ENCODE measurements at regions not wholly inside any gene's neighbourhood (a gene's known extent, or its start where the extent isn't known, plus 50 kb on each side); places are given as distances from the start of the nearest gene placed in this dataset.

GRCh38 chr13:85431720-85432119 lies 367.5 kb downstream of the SLITRK6 start:
- ChIA-PET CTCF (no interaction called here), POLR2A (ENCODE audit: low non-redundant PET) (no interaction called here)
- Histone ChIP-seq H3K4me1 (ENCODE audit: insufficient read depth, low read length, poor library complexity, severe bottlenecking) (no peaks in the 10 kb centered on the region), H3K36me3 (ENCODE audit: insufficient read depth, low read length, poor library complexity, severe bottlenecking) (no peaks in the 10 kb centered on the region), H3K27me3 (replicated peaks; ENCODE audit: insufficient read depth, low read depth, low read length, poor library complexity) (no peaks in the 10 kb centered on the region), H3K9me3 (ENCODE audit: low read depth, low read length, poor library complexity, severe bottlenecking) (no peaks in the 10 kb centered on the region), H3K27ac (ENCODE audit: low read depth, low read length, poor library complexity, severe bottlenecking) (no peak overlapping the region), H3K4me3 (ENCODE audit: low read depth, low read length, poor library complexity, severe bottlenecking) (no peak overlapping the region)
- BruUV-seq (replicated peaks), result no TSS peak
- intact Hi-C loops (cut with micrococcal nuclease; ENCODE audit: unreplicated experiment), result no loop called here
- no peak for DNase-seq (ENCODE audit: low spot score)
- TF ChIP-seq EZH2 (IDR thresholded peaks at IDR 0.05; ENCODE audit: borderline replicate concordance, low read depth, low read length, poor library complexity, severe bottlenecking) (no peak), CTCF (conservative IDR thresholded peaks at IDR 0.05; ENCODE audit: low read depth, low read length) (no peak)

GRCh38 chr13:85430216-85430794 lies 368.9 kb downstream of the SLITRK6 start:
- H3K36me3 ChIP-seq (ENCODE audit: insufficient read depth, low read length, poor library complexity, severe bottlenecking), result no peaks in the 10 kb centered on the region
- no peak overlapping the region for H3K4me3 ChIP-seq (ENCODE audit: low read depth, low read length, poor library complexity, severe bottlenecking)
- ChIA-PET CTCF (no interaction called here), POLR2A (ENCODE audit: low non-redundant PET) (no interaction called here)
- H3K27me3 ChIP-seq (replicated peaks; ENCODE audit: insufficient read depth, low read depth, low read length, poor library complexity), result no peaks in the 10 kb centered on the region
- no peaks in the 10 kb centered on the region for H3K4me1 ChIP-seq (ENCODE audit: insufficient read depth, low read length, poor library complexity, severe bottlenecking)
- intact Hi-C loops (cut with micrococcal nuclease; ENCODE audit: unreplicated experiment), result no loop called here
- DNase-seq (ENCODE audit: low spot score), result no peak
- BruUV-seq (replicated peaks), result no TSS peak
- TF ChIP-seq EZH2 (IDR thresholded peaks at IDR 0.05; ENCODE audit: borderline replicate concordance, low read depth, low read length, poor library complexity, severe bottlenecking), result no peak
- TF ChIP-seq CTCF (conservative IDR thresholded peaks at IDR 0.05; ENCODE audit: low read depth, low read length), result no peak
- no peaks in the 10 kb centered on the region for H3K9me3 ChIP-seq (ENCODE audit: low read depth, low read length, poor library complexity, severe bottlenecking)
- H3K27ac ChIP-seq (ENCODE audit: low read depth, low read length, poor library complexity, severe bottlenecking), result no peak overlapping the region

- Histone ChIP-seq H3K4me3 (ENCODE audit: low read depth, low read length, poor library complexity, severe bottlenecking) (no peak overlapping the region), H3K27ac (ENCODE audit: low read depth, low read length, poor library complexity, severe bottlenecking) (no peak overlapping the region), H3K4me1 (ENCODE audit: insufficient read depth, low read length, poor library complexity, severe bottlenecking) (no peaks in the 10 kb centered on the region), H3K27me3 (replicated peaks; ENCODE audit: insufficient read depth, low read depth, low read length, poor library complexity) (no peaks in the 10 kb centered on the region), H3K36me3 (ENCODE audit: insufficient read depth, low read length, poor library complexity, severe bottlenecking) (no peaks in the 10 kb centered on the region), H3K9me3 (ENCODE audit: low read depth, low read length, poor library complexity, severe bottlenecking) (no peaks in the 10 kb centered on the region)
- DNase-seq (ENCODE audit: low spot score), result no peak
- ChIA-PET CTCF (no interaction called here), POLR2A (ENCODE audit: low non-redundant PET) (no interaction called here)
- no TSS peak for BruUV-seq (replicated peaks)
- no peak for TF ChIP-seq CTCF (conservative IDR thresholded peaks at IDR 0.05; ENCODE audit: low read depth, low read length)
- no peak for TF ChIP-seq EZH2 (IDR thresholded peaks at IDR 0.05; ENCODE audit: borderline replicate concordance, low read depth, low read length, poor library complexity, severe bottlenecking)
- intact Hi-C loops (cut with micrococcal nuclease; ENCODE audit: unreplicated experiment), result loop anchor here (5.0 kb wide), 1 partner anchor 375 kb away; no protein-coding TSS in a partner anchor
These were observed 371.8 kb downstream of the SLITRK6 start for GRCh38 chr13:85427416-85427815.
